H9 (cell line): ENCODE measurements at regions not wholly inside any gene's neighbourhood (a gene's known extent, or its start where the extent isn't known, plus 50 kb on each side); places are given as distances from the start of the nearest gene placed in this dataset.

Source experiments
- DNase-seq: peaks from one replicate; pipeline ENCODE4 v3.0.0-alpha.2; 2017
- H2AFZ ChIP-seq: one replicate; pipeline ENCODE4 v1.6.1; 2013; ENCODE audit warnings: mild to moderate bottlenecking, low read length, control low read depth, moderate library complexity
- H2AK5ac ChIP-seq: 2 replicates; pipeline ENCODE4 v1.6.1; 2013; ENCODE audit warnings: low read length, control low read depth, mixed read lengths; ENCODE audit not compliant: insufficient read length
- H2BK120ac ChIP-seq: one replicate; pipeline ENCODE4 v1.6.1; 2013; ENCODE audit warnings: low read depth, mild to moderate bottlenecking, low read length, control low read depth, inconsistent platforms; ENCODE audit not compliant: poor library complexity, severe bottlenecking
- H2BK12ac ChIP-seq: 2 replicates; pipeline ENCODE4 v1.6.1; 2013; ENCODE audit warnings: low read length, control low read depth, mixed read lengths, low read depth; ENCODE audit not compliant: insufficient read length
- H2BK15ac ChIP-seq: 2 replicates; pipeline ENCODE4 v1.6.1; 2013; ENCODE audit warnings: low read depth, low read length, control low read depth
- H2BK20ac ChIP-seq: one replicate; pipeline ENCODE4 v1.6.1; 2013; ENCODE audit warnings: low read depth, mild to moderate bottlenecking, low read length, control low read depth, inconsistent platforms; ENCODE audit not compliant: poor library complexity, severe bottlenecking
- H2BK5ac ChIP-seq: 2 replicates; pipeline ENCODE4 v1.6.1; 2013; ENCODE audit warnings: low read length, control low read depth, mixed read lengths; ENCODE audit not compliant: insufficient read length
- H3K14ac ChIP-seq: 2 replicates; pipeline ENCODE4 v1.6.1; 2013; ENCODE audit warnings: low read length, control low read depth; ENCODE audit not compliant: insufficient read depth
- H3K18ac ChIP-seq: 2 replicates; pipeline ENCODE4 v1.6.1; 2013; ENCODE audit warnings: low read depth, mild to moderate bottlenecking, mixed read lengths, low read length, control low read depth; ENCODE audit not compliant: insufficient read length
- H3K23ac ChIP-seq: 2 replicates; pipeline ENCODE4 v1.6.1; 2013; ENCODE audit warnings: low read length, control low read depth, mixed read lengths, low read depth; ENCODE audit not compliant: insufficient read length
- H3K23me2 ChIP-seq: 2 replicates; pipeline ENCODE4 v1.6.1; 2013; ENCODE audit warnings: low read depth, mild to moderate bottlenecking, mixed read lengths, low read length, control low read depth; ENCODE audit not compliant: insufficient read length, poor library complexity, severe bottlenecking
- H3K27ac ChIP-seq: 2 replicates; pipeline ENCODE4 v1.5.1; 2013; ENCODE audit warnings: low read length, control low read depth, mixed read lengths, low read depth; ENCODE audit not compliant: insufficient read length
- H3K27me3 ChIP-seq: 2 replicates; pipeline ENCODE4 v1.6.1; 2013; ENCODE audit warnings: low read length, control low read depth, inconsistent platforms; ENCODE audit not compliant: insufficient read depth
- H3K4ac ChIP-seq: 2 replicates; pipeline ENCODE4 v1.6.1; 2013; ENCODE audit warnings: low read depth, mild to moderate bottlenecking, control low read depth, inconsistent platforms, low read length, moderate library complexity
- H3K4me1 ChIP-seq: 2 replicates; pipeline ENCODE4 v1.6.1; 2013; ENCODE audit warnings: low read length, control low read depth, inconsistent platforms; ENCODE audit not compliant: insufficient read depth
- H3K4me2 ChIP-seq: 2 replicates; pipeline ENCODE4 v1.6.1; 2013; ENCODE audit warnings: low read length, control low read depth, mixed read lengths; ENCODE audit not compliant: insufficient read length, insufficient read depth
- H3K56ac ChIP-seq: 2 replicates; pipeline ENCODE4 v1.6.1; 2013; ENCODE audit warnings: low read depth, mild to moderate bottlenecking, mixed read lengths, low read length, control low read depth; ENCODE audit not compliant: insufficient read length
- H3K79me1 ChIP-seq: 2 replicates; pipeline ENCODE4 v1.6.1; 2013; ENCODE audit warnings: low read depth, mild to moderate bottlenecking, moderate library complexity, low read length, control low read depth, inconsistent platforms; ENCODE audit not compliant: insufficient read depth, poor library complexity, severe bottlenecking
- H3K79me2 ChIP-seq: 2 replicates; pipeline ENCODE4 v1.6.1; 2013; ENCODE audit warnings: low read length, control low read depth, inconsistent platforms; ENCODE audit not compliant: insufficient read depth
- H3K9ac ChIP-seq: 2 replicates; pipeline ENCODE4 v1.6.1; 2013; ENCODE audit warnings: low read length, control low read depth, mixed read lengths; ENCODE audit not compliant: insufficient read length; ENCODE audit errors: extremely low read depth
- H3K9me3 ChIP-seq: one replicate; pipeline ENCODE4 v1.6.1; 2013; ENCODE audit warnings: low read depth, low read length, inconsistent platforms; ENCODE audit not compliant: control insufficient read depth
- H3T11ph ChIP-seq: one replicate; pipeline ENCODE4 v1.6.1; 2013; ENCODE audit warnings: mild to moderate bottlenecking, low read length, control low read depth, inconsistent platforms
- H4K20me1 ChIP-seq: one replicate; pipeline ENCODE4 v1.6.1; 2013; ENCODE audit not compliant: control insufficient read depth, insufficient read length, insufficient read depth
- H4K5ac ChIP-seq: 2 replicates; pipeline ENCODE4 v1.6.1; 2013; ENCODE audit warnings: low read depth, mild to moderate bottlenecking, mixed read lengths, low read length, control low read depth; ENCODE audit not compliant: insufficient read length
- H4K8ac ChIP-seq: replicated peaks from 2 replicates; pipeline ENCODE4 v1.6.1; 2013; ENCODE audit warnings: low read length, control low read depth, mixed read lengths, low read depth; ENCODE audit not compliant: insufficient read length
- H4K91ac ChIP-seq: 2 replicates; pipeline ENCODE4 v1.6.1; 2013; ENCODE audit warnings: low read depth, mild to moderate bottlenecking, moderate library complexity, mixed read lengths, low read length, control low read depth; ENCODE audit not compliant: insufficient read length
- H3K27ac Mint-ChIP-seq, 3 experiments: 2 replicates in 2 of 3; 3 replicates in 1 of 3; pipeline ENCODE4 v1.8.0; 2020 to 2021; ENCODE audit warnings: mixed read lengths in 3 of 3, mild to moderate bottlenecking in 1 of 3, moderate library complexity in 1 of 3
- H3K27me3 Mint-ChIP-seq: 2 replicates; pipeline ENCODE4 v1.8.0; 2021; ENCODE audit warnings: low read depth, mild to moderate bottlenecking, moderate library complexity, mixed read lengths
- H3K36me3 Mint-ChIP-seq, 3 experiments: 2 replicates in 2 of 3; 3 replicates in 1 of 3; pipeline ENCODE4 v1.8.0; 2020 to 2021; ENCODE audit warnings: low read depth in 3 of 3, mixed read lengths in 3 of 3; ENCODE audit not compliant: insufficient read depth in 1 of 3
- H3K4me1 Mint-ChIP-seq, 2 experiments: 2 replicates each; pipeline ENCODE4 v1.8.0; 2020; ENCODE audit warnings: mixed read lengths in 2 of 2
- H3K4me3 Mint-ChIP-seq, 2 experiments: 2 replicates in 1 of 2; 3 replicates in 1 of 2; pipeline ENCODE4 v1.8.0; 2020 to 2021; ENCODE audit warnings: mild to moderate bottlenecking in 2 of 2, mixed read lengths in 2 of 2, moderate library complexity in 1 of 2
- H3K9me3 Mint-ChIP-seq, 2 experiments: 2 replicates in 1 of 2; 3 replicates in 1 of 2; pipeline ENCODE4 v1.8.0; 2020; ENCODE audit warnings: mild to moderate bottlenecking in 2 of 2, mixed read lengths in 2 of 2, moderate library complexity in 1 of 2
- CTCF ChIP-seq: fragments of 200-600 bp; sonication (generic); conservative IDR thresholded peaks from 3 replicates; pipeline ENCODE4 v1.8.0; 2021; ENCODE audit warnings: antibody characterized with exemption, mild to moderate bottlenecking
- WGBS: extraction: QIAGEN DNeasy Blood & Tissue Kit; methylation state at CpG from one replicate; pipeline ENCODE4 v1.1.7; 2013; ENCODE audit warnings: missing lambda C conversion rate, low lambda C conversion rate, mixed read lengths; ENCODE audit not compliant: insufficient read length; ENCODE audit errors: extremely low coverage; 5-methylcytosine and 5-hydroxymethylcytosine counted together

DNA sequence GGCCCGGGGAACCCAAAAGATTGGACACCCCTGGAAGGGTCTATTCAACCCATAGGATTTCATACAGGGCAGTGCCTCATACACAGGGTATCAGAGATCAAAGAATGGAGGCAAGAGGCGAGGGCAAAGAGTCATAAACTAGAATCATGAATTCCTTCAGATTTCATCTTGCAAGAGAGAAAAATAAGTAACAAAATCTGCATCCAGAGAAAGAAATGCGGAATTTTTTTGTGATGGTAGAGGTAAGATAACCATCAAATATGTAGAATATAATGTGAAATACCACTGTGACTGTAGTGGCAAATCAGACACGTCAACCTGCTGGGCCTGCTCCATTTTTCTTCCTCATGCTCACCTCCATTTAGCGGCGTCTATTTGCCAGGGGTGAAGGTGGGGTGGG is 143.6 kb downstream of the SNX18 start:
- Histone ChIP-seq H3K9me3 (no peaks in the 10 kb centered on the region), H4K5ac (no peak overlapping the region), H3K27ac (no peak overlapping the region), H2BK120ac (no peak overlapping the region), H3T11ph (no peak overlapping the region), H3K18ac (no peak overlapping the region), H3K27me3 (no peaks in the 10 kb centered on the region), H2AK5ac (no peak overlapping the region), H3K4me2 (no peak overlapping the region), H3K79me1 (no peaks in the 10 kb centered on the region), H3K56ac (no peak overlapping the region), H3K79me2 (no peaks in the 10 kb centered on the region), H2BK5ac (no peak overlapping the region), H3K4ac (no peak overlapping the region), H2BK12ac (no peak overlapping the region), H3K23me2 (no peaks in the 10 kb centered on the region), H4K20me1 (no peaks in the 10 kb centered on the region), H3K9ac (no peak overlapping the region), H3K23ac (no peak overlapping the region), H2BK20ac (no peak overlapping the region), H3K4me1 (no peaks in the 10 kb centered on the region), H2BK15ac (no peak overlapping the region), H4K8ac (no peak overlapping the region), H2AFZ (no peak overlapping the region), H3K14ac (no peak overlapping the region), H4K91ac (no peak overlapping the region)
- no CpG with 5 or more reads among the region's 6 CpGs for WGBS
- no peak for TF ChIP-seq CTCF
- Mint-ChIP-seq H3K27me3 (no peaks in the 10 kb centered on the region; the same call in 1 of the 2 replicates), H3K4me1 (no peaks in the 10 kb centered on the region), H3K9me3 (no peaks in the 10 kb centered on the region), H3K36me3 (no peaks in the 10 kb centered on the region), H3K27ac (no peak overlapping the region), H3K4me3 (no peak overlapping the region)
- no peak for DNase-seq
